ENCODE measurements at regions not wholly inside any gene's neighbourhood (a gene's known extent, or its start where the extent isn't known, plus 50 kb on each side); places are given as distances from the start of the nearest gene placed in this dataset.

DNA sequence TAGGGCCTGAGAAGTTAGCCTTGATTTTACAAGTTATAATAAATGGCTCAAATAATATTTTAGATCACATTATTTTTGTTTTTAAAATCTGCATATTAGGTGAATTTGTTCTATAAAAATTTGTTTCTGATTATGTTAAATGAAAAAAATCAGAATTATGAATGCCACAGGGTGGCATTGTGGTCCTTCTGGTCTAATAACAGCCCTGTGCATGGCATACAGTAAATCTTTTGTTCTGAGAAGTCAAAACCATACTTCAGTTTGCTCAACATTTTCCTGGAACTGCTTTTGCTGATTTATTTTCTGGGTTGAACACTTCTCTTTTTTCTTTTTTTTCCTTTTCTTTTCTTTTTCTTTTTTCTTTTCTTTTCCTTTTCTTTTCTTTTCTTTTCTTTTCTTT, 101.0 kb upstream of the UBQLN2 start:
- TF ChIP-seq EP300 (IDR thresholded peaks at IDR 0.05) (no peak), POLR2A (IDR thresholded peaks at IDR 0.05; ENCODE audit: low read length) (no peak), RFX5 (IDR thresholded peaks at IDR 0.05) (no peak), KDM5A (IDR thresholded peaks at IDR 0.05) (no peak), CBX8 (IDR thresholded peaks at IDR 0.05) (no peak), MAFK (IDR thresholded peaks at IDR 0.05; ENCODE audit: partially characterized antibody) (no peak), ZFP36 (IDR thresholded peaks at IDR 0.05; ENCODE audit: borderline replicate concordance, partially characterized antibody) (no peak), RAD21 (conservative IDR thresholded peaks at IDR 0.05 in 1 of 2, IDR thresholded peaks at IDR 0.05 in 1 of 2) (no peak), CEBPB (IDR thresholded peaks at IDR 0.05) (no peak)
- TF ChIP-seq, protein P1, sequence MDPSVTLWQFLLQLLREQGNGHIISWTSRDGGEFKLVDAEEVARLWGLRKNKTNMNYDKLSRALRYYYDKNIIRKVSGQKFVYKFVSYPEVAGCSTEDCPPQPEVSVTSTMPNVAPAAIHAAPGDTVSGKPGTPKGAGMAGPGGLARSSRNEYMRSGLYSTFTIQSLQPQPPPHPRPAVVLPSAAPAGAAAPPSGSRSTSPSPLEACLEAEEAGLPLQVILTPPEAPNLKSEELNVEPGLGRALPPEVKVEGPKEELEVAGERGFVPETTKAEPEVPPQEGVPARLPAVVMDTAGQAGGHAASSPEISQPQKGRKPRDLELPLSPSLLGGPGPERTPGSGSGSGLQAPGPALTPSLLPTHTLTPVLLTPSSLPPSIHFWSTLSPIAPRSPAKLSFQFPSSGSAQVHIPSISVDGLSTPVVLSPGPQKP (IDR thresholded peaks at IDR 0.05; ENCODE audit: low read depth, low read length) = no peak
- TF ChIP-seq, protein P2, sequence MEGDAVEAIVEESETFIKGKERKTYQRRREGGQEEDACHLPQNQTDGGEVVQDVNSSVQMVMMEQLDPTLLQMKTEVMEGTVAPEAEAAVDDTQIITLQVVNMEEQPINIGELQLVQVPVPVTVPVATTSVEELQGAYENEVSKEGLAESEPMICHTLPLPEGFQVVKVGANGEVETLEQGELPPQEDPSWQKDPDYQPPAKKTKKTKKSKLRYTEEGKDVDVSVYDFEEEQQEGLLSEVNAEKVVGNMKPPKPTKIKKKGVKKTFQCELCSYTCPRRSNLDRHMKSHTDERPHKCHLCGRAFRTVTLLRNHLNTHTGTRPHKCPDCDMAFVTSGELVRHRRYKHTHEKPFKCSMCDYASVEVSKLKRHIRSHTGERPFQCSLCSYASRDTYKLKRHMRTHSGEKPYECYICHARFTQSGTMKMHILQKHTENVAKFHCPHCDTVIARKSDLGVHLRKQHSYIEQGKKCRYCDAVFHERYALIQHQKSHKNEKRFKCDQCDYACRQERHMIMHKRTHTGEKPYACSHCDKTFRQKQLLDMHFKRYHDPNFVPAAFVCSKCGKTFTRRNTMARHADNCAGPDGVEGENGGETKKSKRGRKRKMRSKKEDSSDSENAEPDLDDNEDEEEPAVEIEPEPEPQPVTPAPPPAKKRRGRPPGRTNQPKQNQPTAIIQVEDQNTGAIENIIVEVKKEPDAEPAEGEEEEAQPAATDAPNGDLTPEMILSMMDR (IDR thresholded peaks at IDR 0.05) = no peak
- TF ChIP-seq, protein P3, sequence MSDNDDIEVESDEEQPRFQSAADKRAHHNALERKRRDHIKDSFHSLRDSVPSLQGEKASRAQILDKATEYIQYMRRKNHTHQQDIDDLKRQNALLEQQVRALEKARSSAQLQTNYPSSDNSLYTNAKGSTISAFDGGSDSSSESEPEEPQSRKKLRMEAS (IDR thresholded peaks at IDR 0.05) = no peak

All from A549 (cell line).